HEK293 (cell line): ENCODE measurements at regions not wholly inside any gene's neighbourhood (a gene's known extent, or its start where the extent isn't known, plus 50 kb on each side); places are given as distances from the start of the nearest gene placed in this dataset.

ENCODE experiments used
- BCL11A ChIP-seq: fragments of 450-650 bp; formaldehyde crosslinking; IDR thresholded peaks from 2 replicates; pipeline ENCODE4 v1.5.1; 2016; ENCODE audit warnings: low read depth, missing biosample characterization, missing genetic modification characterization
- PRDM1 ChIP-seq: fragments of 450-650 bp; formaldehyde crosslinking; IDR thresholded peaks from 2 replicates; pipeline ENCODE4; 2016; ENCODE audit warnings: missing biosample characterization, missing genetic modification characterization
- ZNF335 ChIP-seq: fragments of 450-650 bp; formaldehyde crosslinking; conservative IDR thresholded peaks from 2 replicates; pipeline ENCODE4 v1.5.1; 2016; ENCODE audit warnings: missing biosample characterization, missing genetic modification characterization
- ZNF629 ChIP-seq: fragments of 450-650 bp; formaldehyde crosslinking; IDR thresholded peaks from 2 replicates; pipeline ENCODE4 v1.5.1; 2017; ENCODE audit warnings: missing biosample characterization, missing genetic modification characterization
- TF ChIP-seq, protein P1 (sequence below): fragments of 450-650 bp; formaldehyde crosslinking; IDR thresholded peaks from 2 replicates; pipeline ENCODE4 v1.5.1; 2016; ENCODE audit warnings: missing biosample characterization, missing genetic modification characterization

DNA sequence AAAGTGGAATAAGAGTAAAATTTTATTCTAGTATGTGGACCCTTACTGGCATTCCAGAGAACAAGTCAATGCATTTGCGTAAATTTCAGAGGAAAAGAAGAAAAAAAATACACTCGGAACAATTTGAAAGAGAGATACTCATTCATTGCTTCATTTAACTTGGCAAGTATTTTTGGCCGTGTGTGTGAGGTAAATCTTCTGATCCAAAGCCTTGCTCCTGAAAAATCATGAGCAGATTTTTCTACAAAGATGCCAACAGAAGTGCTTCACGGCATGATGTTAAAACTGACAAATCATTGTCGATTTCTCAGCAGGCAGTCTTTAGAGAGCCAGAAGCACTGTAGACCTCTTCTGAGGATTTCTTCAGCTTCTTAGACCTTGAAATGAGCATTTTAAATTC is 194.0 kb downstream of the COX18 start:
- TF ChIP-seq PRDM1 (tag by site-specific recombination): no peak
- TF ChIP-seq ZNF629 (tag by site-specific recombination): no peak
- TF ChIP-seq BCL11A (tag by site-specific recombination): no peak
- TF ChIP-seq ZNF335: no peak
- TF ChIP-seq, protein P1, sequence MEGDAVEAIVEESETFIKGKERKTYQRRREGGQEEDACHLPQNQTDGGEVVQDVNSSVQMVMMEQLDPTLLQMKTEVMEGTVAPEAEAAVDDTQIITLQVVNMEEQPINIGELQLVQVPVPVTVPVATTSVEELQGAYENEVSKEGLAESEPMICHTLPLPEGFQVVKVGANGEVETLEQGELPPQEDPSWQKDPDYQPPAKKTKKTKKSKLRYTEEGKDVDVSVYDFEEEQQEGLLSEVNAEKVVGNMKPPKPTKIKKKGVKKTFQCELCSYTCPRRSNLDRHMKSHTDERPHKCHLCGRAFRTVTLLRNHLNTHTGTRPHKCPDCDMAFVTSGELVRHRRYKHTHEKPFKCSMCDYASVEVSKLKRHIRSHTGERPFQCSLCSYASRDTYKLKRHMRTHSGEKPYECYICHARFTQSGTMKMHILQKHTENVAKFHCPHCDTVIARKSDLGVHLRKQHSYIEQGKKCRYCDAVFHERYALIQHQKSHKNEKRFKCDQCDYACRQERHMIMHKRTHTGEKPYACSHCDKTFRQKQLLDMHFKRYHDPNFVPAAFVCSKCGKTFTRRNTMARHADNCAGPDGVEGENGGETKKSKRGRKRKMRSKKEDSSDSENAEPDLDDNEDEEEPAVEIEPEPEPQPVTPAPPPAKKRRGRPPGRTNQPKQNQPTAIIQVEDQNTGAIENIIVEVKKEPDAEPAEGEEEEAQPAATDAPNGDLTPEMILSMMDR (tag by site-specific recombination): no peak
